NCI-H1436 treated with DMSO at 0.1 percent for 48 hours (cell line): ENCODE measurements at regions not wholly inside any gene's neighbourhood (a gene's known extent, or its start where the extent isn't known, plus 50 kb on each side); places are given as distances from the start of the nearest gene placed in this dataset.

Experiments
- DNase-seq: peaks from one replicate; lab custom pipeline; 2025; lab: John Stamatoyannopoulos, UW

DNA sequence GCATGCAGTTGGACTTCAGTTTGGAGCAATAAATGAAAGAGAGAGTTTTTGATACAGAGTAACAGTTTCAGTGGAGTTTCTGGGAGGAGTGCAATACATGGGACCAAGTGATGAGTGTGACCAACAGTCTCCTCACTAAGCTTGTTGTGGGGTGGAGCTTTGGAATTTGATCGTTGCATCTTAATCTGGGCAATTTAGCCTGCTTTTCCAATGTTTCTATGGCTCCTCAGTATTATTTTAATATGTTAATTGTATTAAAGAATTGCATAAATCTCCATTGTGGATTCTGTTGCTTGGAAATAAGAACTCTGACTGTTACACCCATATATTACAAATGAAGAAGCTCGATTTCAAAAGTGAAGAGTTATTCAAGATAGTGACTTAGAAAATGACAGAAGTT is 446.6 kb upstream of the LRATD1 start:
- DNase-seq = no peak

DNA sequence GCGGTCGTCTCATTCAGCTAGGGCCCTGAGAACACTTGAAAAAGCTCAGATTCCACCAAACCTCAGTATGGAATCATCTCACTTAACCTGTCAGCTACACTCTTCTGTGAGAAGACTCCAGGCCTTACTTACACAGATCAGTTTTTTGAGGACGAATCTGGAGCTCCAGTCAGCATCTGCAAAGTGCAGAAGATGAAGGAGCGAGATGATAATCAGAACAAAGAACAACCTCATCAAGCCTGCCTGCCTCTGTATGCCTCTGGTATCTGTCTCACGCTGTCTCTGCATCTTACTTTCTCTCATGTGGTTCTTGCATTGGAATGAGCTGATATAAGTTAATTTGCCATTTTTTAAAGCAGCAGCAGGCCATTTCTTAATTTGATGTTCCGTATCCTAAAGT is 444.1 kb upstream of the LRATD1 start:
- no peak for DNase-seq

DNA sequence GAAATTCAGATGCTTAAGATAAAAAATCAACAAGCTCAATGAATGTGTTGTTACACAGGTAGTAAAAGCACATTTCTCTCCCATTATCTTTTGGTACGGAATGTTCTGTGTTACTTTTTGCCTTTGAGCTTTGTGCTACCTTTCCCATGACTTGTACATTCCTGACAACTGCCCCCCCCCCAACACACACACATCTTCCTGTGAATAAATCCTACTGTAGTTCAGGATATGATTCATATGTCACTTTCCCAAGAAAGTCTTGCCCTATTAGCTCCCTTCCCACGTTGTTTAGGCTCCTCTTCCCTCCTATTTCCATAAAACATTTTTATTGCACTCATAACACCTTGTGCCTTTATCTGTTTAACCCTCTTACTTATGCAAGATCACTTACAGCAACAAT is 442.6 kb upstream of the LRATD1 start:
- DNase-seq = no peak

DNA sequence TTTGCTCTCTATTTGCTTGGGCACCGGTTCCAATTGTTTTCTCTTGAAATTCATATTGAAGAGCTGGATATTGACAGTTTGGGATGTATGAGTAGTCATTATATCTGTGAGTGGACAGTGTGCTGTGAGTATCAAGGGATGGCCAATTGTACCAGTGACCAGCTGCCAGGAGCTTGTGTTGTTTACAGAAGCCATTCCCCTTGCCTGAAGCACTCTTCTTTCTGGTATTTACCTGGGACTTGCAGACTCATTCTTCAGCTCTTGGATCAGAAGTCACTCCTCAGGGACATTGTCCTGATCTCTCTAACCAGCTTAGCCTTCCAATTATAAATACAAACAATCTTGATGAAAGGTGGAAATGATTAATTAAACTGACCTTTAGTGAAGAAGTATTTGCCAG is 438.3 kb upstream of the LRATD1 start:
- no peak for DNase-seq

DNA sequence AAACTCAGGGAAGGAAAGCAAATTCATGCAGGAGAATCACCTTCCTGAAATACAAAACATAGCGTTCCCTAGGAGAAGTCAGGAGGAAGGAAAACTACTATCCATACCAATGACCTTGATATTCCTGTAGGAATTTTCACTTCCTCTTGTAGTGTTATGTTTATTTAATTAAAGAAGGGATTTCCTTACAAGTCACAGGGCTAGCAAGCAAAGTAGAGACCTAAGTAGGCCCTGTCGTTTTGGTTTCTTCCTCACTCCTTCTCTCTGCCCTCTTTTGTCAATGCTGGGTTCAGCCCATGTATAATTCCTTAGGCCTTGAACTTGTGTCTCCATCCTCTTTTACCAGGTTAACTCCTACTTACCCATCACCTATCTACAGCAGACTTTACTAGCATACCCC is 435.2 kb upstream of the LRATD1 start:
- DNase-seq = no peak

DNA sequence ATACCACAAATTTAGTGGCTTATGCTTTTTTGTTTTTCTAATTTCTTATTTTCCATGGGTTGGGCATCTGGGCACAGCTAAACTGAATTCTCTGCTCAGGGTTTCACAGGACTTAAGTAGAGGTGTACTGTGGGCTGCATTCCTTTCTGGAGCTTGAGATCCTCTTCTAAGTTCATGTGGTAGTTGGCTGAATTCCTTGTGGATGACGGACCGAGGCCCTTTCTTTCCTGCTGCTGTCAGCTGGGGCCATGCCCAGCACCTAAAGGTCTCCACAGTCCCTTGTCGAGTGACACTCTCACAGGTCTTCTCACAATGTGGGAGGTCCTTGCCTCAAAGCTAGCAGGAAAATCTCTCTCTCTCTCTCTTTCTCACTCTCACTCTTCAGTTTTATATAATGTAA is 433.5 kb upstream of the LRATD1 start:
- no peak for DNase-seq

DNA sequence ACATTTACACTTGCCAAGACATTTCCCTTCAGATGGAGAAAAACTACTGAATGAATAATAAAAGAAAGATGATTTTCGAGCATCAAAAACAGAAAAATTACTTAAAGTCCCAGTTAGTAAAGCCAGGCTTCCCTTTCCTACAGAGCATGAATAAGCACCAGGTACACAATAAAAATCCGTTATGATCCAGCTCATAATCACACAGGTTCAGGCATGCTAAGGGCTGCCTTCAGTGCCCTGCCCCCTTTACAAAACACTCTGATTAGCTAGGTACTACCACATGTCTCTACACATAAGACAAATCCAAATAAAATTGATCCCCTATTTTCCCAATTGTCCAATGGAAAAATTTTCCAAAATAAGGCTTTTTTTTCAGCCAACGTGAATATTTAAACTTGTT is 413.2 kb upstream of the LRATD1 start:
- no peak for DNase-seq

DNA sequence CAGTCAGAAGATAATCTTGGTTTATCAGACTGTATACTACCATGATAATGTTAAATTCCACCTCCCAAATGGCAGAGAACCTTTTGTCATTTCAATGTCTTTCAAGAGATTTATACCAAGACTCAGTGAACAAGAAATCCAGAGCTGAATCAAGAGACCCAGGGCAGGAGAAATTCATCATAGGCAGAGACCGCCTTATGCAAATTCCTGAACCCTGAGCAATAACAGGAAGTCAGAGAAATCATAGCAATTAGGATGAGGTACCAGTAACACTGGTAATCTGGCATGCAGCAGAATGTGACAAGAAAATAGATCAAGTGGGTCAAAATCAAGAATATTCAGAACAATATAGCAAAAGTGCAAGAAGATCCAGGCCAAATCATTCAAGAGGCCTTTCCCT is 412.4 kb upstream of the LRATD1 start:
- DNase-seq = no peak

DNA sequence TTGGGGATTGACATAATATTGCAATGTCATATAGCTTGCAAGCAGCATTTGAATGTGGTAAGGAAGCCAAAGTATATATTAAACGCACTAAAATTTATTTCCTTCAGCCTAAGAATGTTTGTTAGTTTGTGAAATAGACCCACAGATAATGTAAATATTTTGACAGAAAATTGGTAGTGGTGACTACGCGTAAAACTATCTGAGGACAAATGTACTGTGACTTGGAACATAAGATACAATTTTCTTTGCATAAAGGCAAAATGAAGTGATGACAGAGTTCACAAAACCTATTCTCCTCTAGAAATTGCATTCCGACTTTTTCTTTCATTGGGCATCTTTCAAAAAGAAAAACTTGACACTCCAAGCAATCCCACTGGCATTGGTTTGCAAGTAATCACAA is 411.1 kb upstream of the LRATD1 start:
- no peak for DNase-seq

DNA sequence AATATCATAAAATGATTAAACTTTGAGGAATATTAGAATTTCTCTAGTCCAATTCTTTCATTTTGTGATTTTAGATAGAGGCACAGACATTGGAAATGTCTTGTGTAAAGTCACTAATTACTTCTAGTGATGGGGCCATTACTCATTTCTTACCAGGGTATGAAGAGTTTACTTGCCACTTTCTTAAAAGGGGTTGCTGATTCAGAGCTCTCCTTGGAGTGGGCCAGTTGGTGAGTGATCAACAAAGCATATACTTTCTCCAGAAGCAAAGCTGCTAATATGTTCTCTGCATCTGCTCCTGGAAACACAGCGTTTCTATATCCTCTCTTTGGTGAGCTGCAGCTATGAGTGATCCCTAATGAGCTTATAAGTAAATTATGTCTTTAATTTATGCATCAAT is 408.9 kb upstream of the LRATD1 start:
- no peak for DNase-seq

DNA sequence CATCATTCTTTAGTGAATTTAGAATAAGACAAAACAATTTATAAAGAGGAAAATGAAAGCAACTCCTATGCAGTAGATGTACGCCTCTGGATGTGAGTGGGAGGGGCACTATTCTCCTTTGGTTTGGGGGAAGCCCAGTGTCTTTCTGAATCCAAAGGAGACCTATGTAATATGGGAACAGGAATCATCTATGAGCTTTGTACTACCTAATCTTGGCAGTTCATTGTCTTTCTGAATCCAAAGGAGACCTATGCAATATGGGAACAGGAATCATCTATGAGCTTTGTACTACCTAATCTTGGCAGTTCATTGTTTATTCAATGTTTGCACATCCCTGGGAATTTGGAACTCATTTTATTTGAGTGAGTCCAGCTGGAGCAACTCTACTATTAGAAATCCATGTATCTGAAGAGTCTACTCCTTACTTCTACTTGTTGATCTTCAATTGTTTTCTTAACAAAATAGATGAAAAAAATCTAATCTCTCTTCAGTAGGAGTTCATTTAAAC is 401.1 kb upstream of the LRATD1 start:
- DNase-seq = no peak

DNA sequence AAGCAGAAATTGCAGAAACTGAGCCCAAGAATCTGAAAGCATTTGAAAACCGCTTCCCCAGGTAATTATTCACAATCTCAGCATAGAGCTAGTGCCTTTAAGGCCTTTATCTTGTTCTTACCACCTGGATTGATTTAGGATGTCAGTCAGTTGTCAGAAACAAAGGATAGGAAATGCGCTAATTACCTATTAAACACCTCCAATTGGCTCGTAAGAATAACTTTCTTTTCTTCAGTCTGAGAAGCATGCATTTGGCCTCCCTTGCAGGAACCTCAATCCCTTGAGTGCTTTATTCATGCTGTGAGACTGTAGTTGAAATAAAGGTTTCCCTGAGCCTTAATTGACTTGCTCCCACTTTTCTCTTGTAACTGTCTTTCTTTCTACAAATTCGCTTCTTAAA is 400.3 kb upstream of the LRATD1 start:
- no peak for DNase-seq

DNA sequence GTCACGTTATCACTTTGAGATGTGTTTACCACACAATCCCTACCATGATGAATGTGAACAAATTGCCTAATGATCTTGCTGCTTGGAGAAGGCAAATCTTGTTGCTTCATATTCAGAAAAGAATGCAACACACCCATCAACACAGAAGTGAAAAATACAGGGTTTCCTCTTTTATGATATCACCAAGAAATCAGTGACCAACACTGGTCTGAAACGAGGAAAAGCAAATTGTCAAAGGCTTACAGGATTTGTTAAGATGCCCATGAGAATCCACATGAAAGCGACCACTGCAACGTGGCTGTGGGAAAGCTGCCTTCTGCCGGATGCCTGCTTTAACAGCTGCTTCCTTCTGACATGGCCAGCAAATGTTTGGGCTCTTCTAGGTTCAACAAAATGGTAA is 397.6 kb upstream of the LRATD1 start:
- no peak for DNase-seq

DNA sequence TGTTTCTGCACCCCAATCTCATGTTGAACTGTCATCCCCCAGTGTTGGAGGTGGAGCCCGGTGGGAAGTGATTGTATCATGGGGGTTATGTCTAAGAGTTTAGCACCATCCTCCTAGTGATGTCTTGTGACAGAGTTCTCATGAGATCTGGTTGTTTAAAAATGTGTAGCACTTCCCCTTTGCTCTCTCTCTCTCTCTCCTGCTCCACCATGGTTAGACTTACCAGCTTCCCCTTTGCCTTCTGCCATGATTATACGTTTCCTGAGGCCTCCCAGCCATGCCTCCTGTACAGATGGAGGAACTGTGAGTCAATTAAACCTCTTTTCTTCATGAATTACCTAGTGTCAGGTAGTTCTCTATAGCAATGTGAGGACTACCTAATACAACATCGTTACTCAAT is 396.9 kb upstream of the LRATD1 start:
- no peak for DNase-seq

DNA sequence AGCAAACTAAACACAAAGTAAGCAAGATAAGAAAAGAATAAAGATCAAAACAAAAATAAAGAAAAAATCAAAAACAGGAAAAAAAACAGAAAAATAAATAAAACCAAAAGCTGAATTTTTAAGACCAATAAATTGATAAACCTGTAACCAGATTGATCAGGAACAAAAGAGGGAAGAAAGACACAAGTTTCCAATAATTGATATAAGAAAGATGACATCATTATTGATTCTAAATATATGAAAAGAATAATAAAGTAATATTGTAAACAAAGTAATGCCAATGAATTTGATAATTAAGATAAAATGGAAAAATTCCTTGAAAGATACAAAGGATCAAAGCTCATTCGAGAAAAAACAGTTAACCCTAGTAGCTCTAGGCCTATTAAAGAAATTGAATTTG is 394.6 kb upstream of the LRATD1 start:
- no peak for DNase-seq

DNA sequence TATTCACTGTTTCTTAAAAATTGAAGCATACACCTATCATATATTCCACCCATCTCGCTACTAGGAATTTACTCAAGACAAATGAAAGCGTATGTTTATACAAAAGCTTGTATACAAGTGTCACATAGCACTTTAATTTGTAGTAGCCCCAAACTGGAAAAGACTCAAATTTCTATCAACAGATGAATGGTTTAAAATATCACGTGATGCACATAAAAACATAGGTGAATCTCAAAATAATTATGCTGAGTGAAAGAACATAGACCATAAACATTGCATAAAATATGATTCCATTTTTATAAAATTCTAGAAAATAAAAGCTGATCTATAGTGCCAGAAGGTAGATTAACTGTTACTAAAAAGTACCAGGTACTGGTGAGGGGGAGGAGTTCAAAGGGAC is 392.9 kb upstream of the LRATD1 start:
- DNase-seq = no peak

DNA sequence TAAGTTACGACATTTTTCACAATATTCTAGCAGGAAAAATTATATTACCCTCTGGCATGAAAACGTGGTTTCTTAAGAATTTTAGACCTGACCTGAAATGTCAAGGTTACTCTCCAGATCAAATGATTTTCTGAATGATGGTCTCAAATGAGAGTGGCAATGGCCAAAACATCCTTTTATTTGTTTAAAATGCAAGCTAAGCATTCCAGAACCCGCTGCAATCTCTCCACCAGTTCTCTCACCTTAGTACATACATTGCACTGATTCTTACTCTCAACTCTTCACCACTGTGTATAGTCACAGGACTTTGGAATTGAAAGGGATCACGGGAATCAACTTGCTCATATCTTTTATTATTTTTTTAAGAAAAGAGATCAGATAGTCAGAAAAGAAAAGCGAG is 391.6 kb upstream of the LRATD1 start:
- no peak for DNase-seq

DNA sequence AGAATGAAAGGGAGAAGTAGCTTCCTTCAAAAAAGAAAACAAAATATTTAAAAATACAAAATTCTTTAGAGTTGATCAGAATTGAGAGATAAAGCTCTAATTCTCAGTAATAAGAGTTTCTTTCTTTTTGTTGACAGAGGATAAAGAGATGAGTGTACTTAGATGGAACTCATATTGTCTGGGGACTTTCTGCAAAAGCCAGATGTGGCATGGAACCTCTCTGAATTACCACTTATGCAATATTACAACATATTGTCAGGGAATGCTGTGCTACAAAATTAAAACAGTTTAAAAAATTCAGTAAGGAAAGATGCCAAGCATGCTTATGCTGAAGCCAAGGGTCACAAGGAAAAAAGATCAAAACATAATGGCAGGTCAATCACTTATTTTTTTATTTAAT is 386.6 kb upstream of the LRATD1 start:
- no peak for DNase-seq

DNA sequence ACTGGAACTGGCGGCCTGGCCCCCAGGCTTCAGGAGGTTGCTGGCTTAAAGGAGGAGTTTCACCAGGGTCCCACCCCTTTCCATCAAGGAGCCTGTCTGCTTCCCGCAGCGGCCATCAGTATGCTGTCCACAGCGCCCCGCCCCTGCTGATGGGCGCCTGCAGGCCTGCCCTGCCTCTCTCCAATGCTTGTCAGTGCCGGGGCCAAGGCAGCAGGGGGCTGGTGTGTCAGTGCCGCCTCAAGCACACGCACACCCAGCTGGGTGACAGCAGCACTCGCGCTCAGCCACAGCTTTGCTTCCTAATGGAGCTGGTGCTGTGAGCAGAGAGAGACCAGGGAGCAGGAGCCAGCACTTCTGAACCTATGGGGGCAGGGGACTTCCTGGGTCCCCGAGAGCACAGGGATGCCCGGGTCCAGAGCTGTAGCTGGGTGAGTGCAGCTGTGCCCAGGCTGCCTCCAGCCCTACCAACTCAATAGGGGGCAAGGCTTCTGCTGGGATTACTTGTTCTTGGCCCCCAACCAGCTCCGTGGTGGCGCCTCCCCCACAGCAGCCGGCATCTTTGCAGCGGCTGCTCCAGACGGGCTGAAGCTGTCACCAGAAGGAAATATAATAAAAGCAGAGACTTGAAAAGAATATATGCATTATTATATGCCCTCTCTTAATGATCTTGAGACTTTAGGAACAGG is 377.2 kb upstream of the LRATD1 start:
- no peak for DNase-seq

DNA sequence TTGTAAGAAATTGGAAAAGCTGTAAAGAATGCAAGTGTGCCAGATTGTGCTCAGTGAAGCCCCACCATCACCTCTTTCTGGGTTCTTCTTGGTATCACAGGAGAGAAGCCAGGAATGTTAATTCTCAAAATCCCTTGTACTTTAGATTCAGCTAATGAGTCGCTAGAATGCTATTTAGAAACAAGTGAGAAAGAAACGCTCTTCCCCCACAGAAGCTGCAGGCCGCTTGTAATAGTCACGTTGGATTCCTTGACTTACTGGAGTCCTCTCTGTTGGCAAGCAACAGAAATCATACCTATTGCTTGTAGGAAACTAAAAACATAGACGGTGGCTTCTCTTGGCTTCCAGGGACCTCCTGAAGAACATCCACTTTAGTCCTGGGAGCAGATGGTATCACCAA is 375.6 kb upstream of the LRATD1 start:
- DNase-seq = no peak

DNA sequence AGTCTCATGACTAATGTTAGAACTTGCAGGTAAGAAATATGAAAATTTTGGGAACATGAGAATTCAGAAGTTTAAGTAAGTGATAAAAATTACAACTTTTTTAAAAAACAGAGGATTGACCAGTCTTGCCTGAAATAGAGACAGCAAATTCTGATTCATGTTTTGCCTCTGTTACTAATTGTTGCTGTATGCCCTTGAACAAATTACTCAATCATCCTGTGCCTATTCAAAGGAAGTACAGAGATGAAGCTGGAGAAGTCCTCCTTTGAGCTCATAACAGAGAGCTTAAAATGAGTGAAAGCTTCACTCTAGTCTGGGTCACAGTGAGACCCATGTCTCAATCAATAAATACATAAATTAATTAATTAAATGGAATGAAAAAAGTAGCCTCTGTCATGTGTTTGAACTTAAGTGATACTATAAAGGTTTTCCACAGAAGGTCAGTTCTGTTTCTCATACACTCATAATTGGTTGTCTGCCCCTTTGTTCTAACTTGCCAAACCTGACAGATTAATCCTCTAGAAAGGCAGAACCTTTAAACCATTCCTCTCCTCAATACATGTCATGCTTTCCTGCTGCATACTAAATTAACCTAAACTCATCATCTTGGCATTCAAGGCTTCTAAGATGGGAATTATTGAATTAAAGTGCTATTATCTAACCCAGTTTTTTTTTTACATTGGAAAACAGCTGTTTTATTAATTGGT is 374.6 kb upstream of the LRATD1 start:
- no peak for DNase-seq

DNA sequence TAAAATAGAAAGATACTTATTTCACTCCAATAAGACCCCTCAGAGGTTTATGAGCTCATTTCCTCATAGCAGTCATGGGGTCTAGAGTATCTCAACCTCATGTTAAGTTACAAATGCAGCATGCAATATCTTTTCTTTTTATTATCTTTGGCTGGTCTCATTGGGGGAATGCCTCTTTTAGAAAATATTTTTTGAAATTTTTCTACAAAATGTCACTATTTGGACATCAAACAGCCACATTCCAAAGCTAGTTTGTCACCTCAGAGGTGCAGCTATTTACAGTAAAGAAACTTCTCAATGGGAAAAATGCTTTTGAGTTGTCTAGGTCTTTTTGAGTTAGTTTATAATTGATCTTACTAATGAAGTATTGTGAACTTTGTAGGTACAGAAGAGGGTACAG is 370.7 kb upstream of the LRATD1 start:
- no peak for DNase-seq

DNA sequence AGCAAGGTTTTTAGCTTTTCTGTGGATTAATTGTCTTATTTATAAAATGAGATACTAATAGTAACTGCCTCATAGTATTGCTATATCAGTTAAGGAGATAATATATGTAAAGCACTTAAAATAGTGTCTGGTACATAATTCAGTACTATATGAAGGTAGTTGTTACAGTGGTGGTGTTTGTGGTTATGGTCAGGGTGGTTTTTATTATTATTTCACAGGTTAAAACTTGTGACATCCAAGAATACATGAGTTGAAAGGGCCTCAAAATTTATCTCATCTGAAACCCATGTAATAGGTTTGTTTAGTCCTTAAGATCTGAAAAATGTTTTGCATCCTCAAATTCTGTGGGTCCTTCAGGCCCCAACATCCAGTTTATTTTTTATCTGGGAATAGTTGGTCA is 369.5 kb upstream of the LRATD1 start:
- no peak for DNase-seq

DNA sequence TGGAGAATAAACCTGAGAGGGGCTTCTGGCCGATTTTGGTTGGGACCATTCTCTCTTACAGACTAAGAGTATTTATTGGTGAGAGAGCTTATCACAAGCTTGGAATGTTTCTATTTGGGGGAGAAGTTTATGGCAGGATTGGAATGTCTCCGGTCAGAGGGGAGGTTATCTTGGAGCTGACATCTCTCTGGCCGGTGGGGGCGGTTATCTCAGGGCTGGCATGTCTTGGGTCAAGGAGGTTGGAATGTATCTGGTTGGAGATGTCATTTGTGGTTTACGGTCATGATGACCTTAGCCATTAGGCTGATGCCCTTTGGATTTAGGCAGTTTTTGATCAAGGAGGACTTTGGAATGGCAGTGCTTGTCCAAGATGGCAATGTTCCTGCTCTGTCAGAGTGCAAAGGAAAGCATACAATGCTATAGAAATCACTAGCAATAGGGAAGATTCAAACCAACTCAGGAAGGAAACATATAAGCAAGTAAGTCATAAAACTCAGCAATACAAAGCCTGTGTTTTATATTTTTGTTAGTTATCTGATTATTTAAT is 362.4 kb upstream of the LRATD1 start:
- DNase-seq = no peak
